ENCODE measurements at regions not wholly inside any gene's neighbourhood (a gene's known extent, or its start where the extent isn't known, plus 50 kb on each side); places are given as distances from the start of the nearest gene placed in this dataset.

- Histone ChIP-seq H3K27me3 (no peaks in the 10 kb centered on the region), H4K20me1 (no peaks in the 10 kb centered on the region), H3K4me1 (no peaks in the 10 kb centered on the region), H3K27ac (no peak overlapping the region), H3K9ac (no peak overlapping the region), H3K9me3 (replicated peaks in 1 of 11) (no peaks in the 10 kb centered on the region), H3K4me3 (no peak overlapping the region), H3K36me3 (no peaks in the 10 kb centered on the region), H3K4me2 (no peak overlapping the region)
- TF ChIP-seq Cebpa-rat (IDR thresholded peaks at IDR 0.05) = no peak
These were observed 212.9 kb upstream of the PDE10A start for GRCh38 chr6:165875946-165876345.

- H3K9ac ChIP-seq = no peak overlapping the region
- H4K20me1 ChIP-seq = no peaks in the 10 kb centered on the region
- H3K27ac ChIP-seq = no peak overlapping the region
- no peaks in the 10 kb centered on the region for H3K36me3 ChIP-seq
- peaks cover 7 to 15% (median 12%) of the 10 kb centered on the region in 11 experiments; a peak in 20 of 22 replicates for H3K9me3 ChIP-seq (replicated peaks in 1 of 11)
- no peak overlapping the region for H3K4me3 ChIP-seq
- TF ChIP-seq Cebpa-rat (IDR thresholded peaks at IDR 0.05) = no peak
- no peak overlapping the region for H3K4me2 ChIP-seq
- H3K4me1 ChIP-seq = no peaks in the 10 kb centered on the region
- no peaks in the 10 kb centered on the region for H3K27me3 ChIP-seq
These were observed 210.9 kb upstream of the PDE10A start for GRCh38 chr6:165873976-165874375.

DNA sequence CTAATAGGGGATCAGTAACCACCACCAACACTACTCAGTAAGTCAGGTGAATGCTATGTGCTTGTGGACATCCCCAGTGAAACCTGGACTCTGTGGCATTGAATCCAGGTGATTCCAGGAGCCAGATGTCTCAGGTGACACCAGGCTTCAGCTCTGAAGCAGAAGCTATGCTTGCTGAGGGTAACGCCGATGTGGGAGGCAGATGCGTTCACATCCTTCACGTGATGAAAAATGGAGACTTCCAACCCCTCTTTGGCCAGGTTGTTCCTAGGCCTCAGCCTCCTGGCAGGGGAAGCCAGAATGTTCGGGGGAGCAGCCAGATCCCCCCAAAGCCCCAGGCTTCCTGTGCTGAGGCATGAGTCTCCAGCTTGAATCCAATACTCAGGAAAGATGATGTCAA lies 209.8 kb upstream of the PDE10A start:
- Histone ChIP-seq H3K9ac (no peak overlapping the region), H3K4me2 (no peak overlapping the region), H3K36me3 (no peaks in the 10 kb centered on the region), H3K9me3 (replicated peaks in 1 of 11) (peaks cover 7 to 18% (median 14%) of the 10 kb centered on the region in 11 experiments; a peak in 20 of 22 replicates), H3K4me1 (no peaks in the 10 kb centered on the region), H4K20me1 (no peaks in the 10 kb centered on the region), H3K4me3 (no peak overlapping the region), H3K27ac (no peak overlapping the region), H3K27me3 (no peaks in the 10 kb centered on the region)
- no peak for TF ChIP-seq Cebpa-rat (IDR thresholded peaks at IDR 0.05)

- Histone ChIP-seq H4K20me1 (no peaks in the 10 kb centered on the region), H3K9me3 (replicated peaks in 1 of 11) (peaks cover 7 to 18% (median 14%) of the 10 kb centered on the region in 11 experiments; a peak in 20 of 22 replicates), H3K4me1 (no peaks in the 10 kb centered on the region)
These were observed 209.3 kb upstream of the PDE10A start for GRCh38 chr6:165872311-165872710.

GRCh38 chr6:165871571-165871970 lies 208.5 kb upstream of the PDE10A start:
- Histone ChIP-seq H3K27ac (no peak overlapping the region), H3K36me3 (no peaks in the 10 kb centered on the region), H3K4me2 (no peak overlapping the region), H3K9me3 (replicated peaks in 1 of 11) (peaks cover 7 to 22% (median 14%) of the 10 kb centered on the region in 11 experiments; a peak in 21 of 22 replicates), H4K20me1 (no peaks in the 10 kb centered on the region), H3K4me1 (no peaks in the 10 kb centered on the region), H3K4me3 (no peak overlapping the region), H3K27me3 (no peaks in the 10 kb centered on the region), H3K9ac (no peak overlapping the region)
- TF ChIP-seq Cebpa-rat (IDR thresholded peaks at IDR 0.05) = no peak

More at GRCh38 chr6:165872311-165872710, 209.3 kb upstream of the PDE10A start:
- H3K27ac ChIP-seq = no peak overlapping the region
- no peaks in the 10 kb centered on the region for H3K36me3 ChIP-seq
- no peak overlapping the region for H3K4me3 ChIP-seq
- no peak for TF ChIP-seq Cebpa-rat (IDR thresholded peaks at IDR 0.05)
- no peaks in the 10 kb centered on the region for H3K27me3 ChIP-seq
- no peak overlapping the region for H3K9ac ChIP-seq
- H3K4me2 ChIP-seq = no peak overlapping the region

GRCh38 chr6:165869526-165869925 lies 206.5 kb upstream of the PDE10A start:
- Histone ChIP-seq H4K20me1 (no peaks in the 10 kb centered on the region), H3K4me2 (no peak overlapping the region), H3K9ac (no peak overlapping the region), H3K9me3 (replicated peaks in 1 of 11) (peaks cover 7 to 35% (median 22%) of the 10 kb centered on the region in 11 experiments; a peak in 21 of 22 replicates), H3K36me3 (no peaks in the 10 kb centered on the region), H3K4me1 (no peaks in the 10 kb centered on the region), H3K4me3 (no peak overlapping the region), H3K27me3 (no peaks in the 10 kb centered on the region), H3K27ac (no peak overlapping the region)
- no peak for TF ChIP-seq Cebpa-rat (IDR thresholded peaks at IDR 0.05)

- Histone ChIP-seq H3K27ac (no peak overlapping the region), H3K4me2 (no peak overlapping the region), H3K27me3 (no peaks in the 10 kb centered on the region), H3K9me3 (replicated peaks in 1 of 11) (peaks cover 7 to 28% (median 15%) of the 10 kb centered on the region in 11 experiments; a peak in 21 of 22 replicates), H4K20me1 (no peaks in the 10 kb centered on the region), H3K4me3 (no peak overlapping the region), H3K4me1 (no peaks in the 10 kb centered on the region), H3K36me3 (no peaks in the 10 kb centered on the region), H3K9ac (no peak overlapping the region)
- no peak for TF ChIP-seq Cebpa-rat (IDR thresholded peaks at IDR 0.05)
These were observed 201.9 kb upstream of the PDE10A start for GRCh38 chr6:165864925-165865324.

DNA sequence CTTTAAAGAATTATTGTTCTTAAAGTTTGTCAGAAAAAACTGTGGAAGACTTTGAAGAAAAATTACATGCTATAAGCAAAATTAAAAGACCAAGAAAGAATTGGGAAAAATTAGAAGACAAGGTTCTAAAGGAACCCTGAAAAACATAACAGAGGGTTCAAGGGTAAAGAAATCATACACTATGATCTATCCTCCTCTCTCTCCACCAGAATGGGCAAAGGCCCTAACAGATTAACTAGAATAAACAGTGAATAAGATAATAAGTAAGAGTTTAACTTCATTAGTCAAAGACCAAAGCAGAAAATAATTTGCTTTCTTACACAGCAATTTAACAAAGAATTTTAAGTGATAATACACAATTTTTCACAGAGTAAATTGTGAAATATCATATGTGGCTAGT lies 201.2 kb upstream of the PDE10A start:
- Histone ChIP-seq H3K4me1 (no peaks in the 10 kb centered on the region), H3K4me2 (no peak overlapping the region), H3K27ac (no peak overlapping the region), H3K27me3 (no peaks in the 10 kb centered on the region), H3K36me3 (no peaks in the 10 kb centered on the region), H3K9me3 (replicated peaks in 1 of 11) (peaks cover under 1 to 21% (median 8%) of the 10 kb centered on the region in 11 experiments; a peak in 19 of 22 replicates), H3K9ac (no peak overlapping the region), H4K20me1 (no peaks in the 10 kb centered on the region), H3K4me3 (no peak overlapping the region)
- no peak for TF ChIP-seq Cebpa-rat (IDR thresholded peaks at IDR 0.05)

GRCh38 chr6:165863801-165864200 lies 200.8 kb upstream of the PDE10A start:
- Histone ChIP-seq H3K36me3 (no peaks in the 10 kb centered on the region), H3K9me3 (replicated peaks in 1 of 11) (peaks cover 0 to 20% (median 8%) of the 10 kb centered on the region in 11 experiments; a peak in 15 of 22 replicates), H3K4me3 (no peak overlapping the region), H3K4me1 (no peaks in the 10 kb centered on the region), H3K27me3 (no peaks in the 10 kb centered on the region), H3K27ac (no peak overlapping the region), H3K4me2 (no peak overlapping the region), H3K9ac (no peak overlapping the region), H4K20me1 (no peaks in the 10 kb centered on the region)
- no peak for TF ChIP-seq Cebpa-rat (IDR thresholded peaks at IDR 0.05)

GRCh38 chr6:165862813-165863212 lies 199.8 kb upstream of the PDE10A start:
- Histone ChIP-seq H3K36me3 (no peaks in the 10 kb centered on the region), H3K4me1 (no peaks in the 10 kb centered on the region), H3K27ac (no peak overlapping the region), H3K27me3 (no peaks in the 10 kb centered on the region), H3K9me3 (replicated peaks in 1 of 11) (peaks cover 0 to 20% (median 8%) of the 10 kb centered on the region in 11 experiments; a peak in 14 of 22 replicates), H4K20me1 (no peaks in the 10 kb centered on the region), H3K4me3 (no peak overlapping the region), H3K9ac (no peak overlapping the region), H3K4me2 (no peak overlapping the region)
- TF ChIP-seq Cebpa-rat (IDR thresholded peaks at IDR 0.05) = no peak

Data from BLaER1 treated with 17β-estradiol and CSF1 and Interleukin-3, amounts not matched to agents 10 nM and 100 nM (cell line).